Cardiac fibroblast (primary cell): ENCODE measurements at regions not wholly inside any gene's neighbourhood (a gene's known extent, or its start where the extent isn't known, plus 50 kb on each side); places are given as distances from the start of the nearest gene placed in this dataset.

Experiments used
- DNase-seq, 2 donors: peaks; one replicate each; pipeline versions ENCODE4 v3.0.0 to v3.0.0-alpha.2; 2010; ENCODE audit warnings: low read depth in 2 of 2
- H3K4me3 ChIP-seq, 2 donors: replicated peaks in 1 of 2; 1 replicate in 1 of 2; 2 replicates in 1 of 2; pipeline ENCODE4 v1.5.1; 2011; ENCODE audit warnings: low read depth in 2 of 2, low read length in 2 of 2, mild to moderate bottlenecking in 2 of 2, moderate library complexity in 1 of 2
- CTCF ChIP-seq: IDR thresholded peaks from one replicate; pipeline ENCODE4 v1.5.1; 2011; ENCODE audit warnings: low read depth, mild to moderate bottlenecking, low read length, inconsistent platforms

- H3K4me3 ChIP-seq: no peak overlapping the region
- no peak for DNase-seq
- TF ChIP-seq CTCF: no peak
Measured at GRCh38 chr11:36791957-36792356, 193.9 kb upstream of the RAG2 start.

- no peak overlapping the region for H3K4me3 ChIP-seq
- no peak for TF ChIP-seq CTCF
- DNase-seq: no peak
Measured at GRCh38 chr11:36790526-36790925, 192.5 kb upstream of the RAG2 start.

GRCh38 chr11:36783808-36784207, 185.8 kb upstream of the RAG2 start:
- no peak overlapping the region for H3K4me3 ChIP-seq
- DNase-seq: no peak
- no peak for TF ChIP-seq CTCF

GRCh38 chr11:36779791-36780190, 181.8 kb upstream of the RAG2 start:
- no peak overlapping the region for H3K4me3 ChIP-seq
- DNase-seq: no peak
- TF ChIP-seq CTCF: no peak

GRCh38 chr11:36777311-36777710, 179.3 kb upstream of the RAG2 start:
- H3K4me3 ChIP-seq: no peak overlapping the region
- DNase-seq: no peak
- no peak for TF ChIP-seq CTCF

- no peak for DNase-seq
- no peak overlapping the region for H3K4me3 ChIP-seq
- TF ChIP-seq CTCF: no peak
Measured at GRCh38 chr11:36775756-36776155, 177.7 kb upstream of the RAG2 start.

- no peak for TF ChIP-seq CTCF
- DNase-seq: peak in 1 of 2 donors; percentile 7
- H3K4me3 ChIP-seq: no peak overlapping the region
Measured at GRCh38 chr11:36775130-36775529, 177.1 kb upstream of the RAG2 start.
